CD4-positive, alpha-beta T cell treated with Interleukin-2 at 100 ng/mL for 4 hours (primary cell): ENCODE measurements at regions not wholly inside any gene's neighbourhood (a gene's known extent, or its start where the extent isn't known, plus 50 kb on each side); places are given as distances from the start of the nearest gene placed in this dataset.

Experiments used
- DNase-seq: peaks from one replicate; pipeline ENCODE4 v3.0.0-alpha.2; 2020; ENCODE audit warnings: low spot score

- DNase-seq, result no peak
Observed at GRCh38 chr1:39136638-39137037, 67.9 kb upstream of the MACF1 start.

- DNase-seq, result no peak
Observed at GRCh38 chr1:39139723-39140360, 64.7 kb upstream of the MACF1 start.

DNA sequence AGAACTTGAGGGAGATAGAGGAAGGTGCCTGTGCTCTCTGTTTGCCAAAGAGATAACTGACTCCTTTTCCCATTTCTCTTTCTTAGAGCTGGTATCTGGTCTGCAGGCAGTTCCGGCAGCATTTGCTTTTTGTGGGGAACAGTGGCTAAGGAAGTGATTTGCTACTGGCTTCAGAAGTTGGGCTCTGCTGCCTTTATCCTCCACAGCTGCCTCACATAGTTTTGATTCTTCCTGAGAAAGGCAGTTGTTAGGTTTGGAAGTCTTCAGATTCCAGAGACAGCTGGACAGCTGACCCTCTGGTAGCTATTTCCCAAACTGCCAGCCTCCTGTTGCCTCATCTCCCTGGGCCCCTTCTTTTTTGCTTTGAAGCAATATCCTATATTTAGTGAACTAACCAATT, 62.6 kb upstream of the MACF1 start:
- DNase-seq, result no peak

- DNase-seq, result no peak
Observed at GRCh38 chr1:39142401-39143060, 62.0 kb upstream of the MACF1 start.

GRCh38 chr1:39144924-39145323, 59.6 kb upstream of the MACF1 start:
- DNase-seq, result no peak

GRCh38 chr1:39145331-39145965, 59.0 kb upstream of the MACF1 start:
- no peak for DNase-seq

DNA sequence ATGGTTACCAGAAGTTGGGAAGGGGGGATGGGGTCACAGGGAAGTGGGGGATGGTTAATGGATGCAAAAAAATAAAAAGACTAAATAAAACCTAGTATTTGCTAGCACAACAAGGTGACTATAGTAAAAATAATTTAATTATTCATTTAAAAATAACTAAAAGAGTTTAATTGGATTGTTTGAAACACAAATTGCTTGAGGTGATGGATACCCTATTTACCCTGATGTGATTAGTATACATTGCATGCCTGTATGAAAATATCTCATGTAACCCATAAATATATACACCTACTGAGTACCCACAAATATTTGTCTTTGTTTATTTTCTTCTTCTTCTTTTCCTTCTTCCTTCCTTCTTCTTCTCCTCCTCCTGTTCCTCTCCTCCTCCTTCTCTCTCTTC, 57.8 kb upstream of the MACF1 start:
- DNase-seq, result no peak

DNA sequence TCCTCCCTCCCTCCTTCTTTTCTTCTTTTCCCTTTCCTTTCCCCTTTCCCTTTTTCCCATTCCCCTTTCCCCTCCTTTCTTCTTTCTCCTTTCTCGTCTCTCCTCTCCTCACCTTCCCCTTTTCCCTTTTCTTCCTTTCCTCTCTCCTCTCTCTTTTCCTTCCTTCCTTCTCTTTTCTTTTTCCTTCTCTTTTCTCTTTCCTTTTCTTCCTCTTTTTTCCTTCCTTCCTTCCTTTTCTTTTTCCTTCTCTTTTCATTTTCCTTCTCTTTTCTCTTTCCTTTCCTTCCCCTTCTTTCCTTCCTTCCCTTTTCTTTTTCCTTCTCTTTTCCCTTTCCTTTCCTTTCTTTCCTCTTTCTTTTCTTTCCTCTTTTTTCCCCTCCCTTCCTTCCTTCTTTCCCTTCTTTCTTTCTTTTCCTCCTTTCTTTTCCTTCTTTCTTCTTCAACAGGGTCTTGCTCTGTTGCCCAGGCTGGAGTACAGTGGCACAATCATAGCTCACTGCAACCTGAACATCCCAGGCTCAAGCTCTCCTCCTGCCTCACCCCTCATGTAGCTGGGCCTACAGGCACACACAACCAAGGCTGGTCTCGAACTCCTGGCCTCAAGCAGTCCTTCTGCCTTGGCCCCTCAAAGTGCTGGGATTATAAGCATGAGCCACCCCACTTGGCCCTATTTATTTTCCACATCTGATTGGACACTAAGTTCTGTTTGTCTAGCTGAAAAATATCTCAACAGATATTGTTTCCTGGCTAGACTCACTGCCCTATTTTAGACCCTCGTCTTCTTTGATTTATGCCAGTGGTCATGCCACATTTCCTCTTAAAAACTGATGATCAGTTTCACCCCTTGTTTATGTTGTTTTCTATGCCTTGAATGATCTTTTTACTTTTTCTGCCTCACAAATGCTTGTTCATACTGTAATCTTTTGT, 57.1 kb upstream of the MACF1 start:
- DNase-seq, result no peak

DNA sequence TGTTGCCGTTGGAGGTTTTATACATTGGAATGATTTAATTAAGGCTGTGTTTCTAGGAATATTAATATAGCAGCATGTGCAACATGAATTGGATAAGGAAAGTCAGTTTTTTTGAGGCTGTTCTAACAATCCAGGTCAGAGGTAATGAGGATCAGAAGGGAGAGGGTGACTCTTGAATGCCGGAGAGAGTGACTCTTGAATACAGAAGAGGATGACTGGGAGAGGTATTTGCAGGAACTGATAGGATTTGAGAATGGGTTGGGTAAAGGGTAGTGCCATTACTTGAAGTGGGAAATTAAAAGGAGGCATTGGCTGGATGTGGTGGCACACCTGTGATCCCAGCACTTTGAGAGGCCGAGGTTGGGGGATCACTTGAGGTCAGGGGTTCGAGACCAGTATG, 55.6 kb upstream of the MACF1 start:
- DNase-seq, result no peak

GRCh38 chr1:39149509-39149908, 55.0 kb upstream of the MACF1 start:
- DNase-seq, result no peak

DNA sequence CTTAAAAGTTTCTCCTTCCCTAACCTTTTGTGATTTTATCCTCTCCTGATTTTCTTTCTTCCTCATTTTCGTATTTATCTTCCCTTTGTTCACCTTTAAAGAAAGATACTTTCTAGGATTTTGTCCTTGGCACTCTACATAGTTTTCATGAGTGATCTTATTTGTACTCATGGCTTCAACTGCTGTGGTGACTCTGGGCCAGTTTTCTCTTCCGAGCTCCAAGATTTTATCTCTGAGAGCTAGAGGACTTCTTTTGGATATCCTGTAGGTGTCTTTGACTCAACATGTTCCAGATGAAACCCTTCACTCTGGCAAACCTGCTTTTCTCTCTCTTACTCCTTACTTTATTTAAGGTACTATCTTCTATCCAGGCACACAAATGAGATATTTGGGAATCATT, 53.7 kb upstream of the MACF1 start:
- no peak for DNase-seq

- no peak for DNase-seq
Observed at GRCh38 chr1:39151267-39151666, 53.2 kb upstream of the MACF1 start.

DNA sequence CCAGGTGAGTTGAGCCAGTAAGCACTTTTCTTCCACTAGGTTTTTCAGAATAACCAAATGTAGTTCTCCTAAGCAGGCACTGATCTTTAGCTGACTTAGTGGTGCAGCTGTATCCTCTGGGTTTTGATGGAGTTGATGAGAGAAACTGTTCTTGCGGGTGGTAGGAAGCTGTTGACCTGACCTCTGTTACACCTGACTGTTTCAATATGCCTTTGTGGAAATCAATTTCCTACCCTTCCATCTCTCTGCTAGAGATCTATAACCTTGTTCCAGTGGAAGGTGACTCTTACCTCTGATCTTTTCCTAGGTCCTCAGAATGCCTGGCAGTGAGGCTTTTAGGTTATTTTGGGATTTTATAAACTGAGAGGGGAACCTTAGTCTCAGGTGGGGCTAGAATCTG, 51.6 kb upstream of the MACF1 start:
- DNase-seq, result no peak

DNA sequence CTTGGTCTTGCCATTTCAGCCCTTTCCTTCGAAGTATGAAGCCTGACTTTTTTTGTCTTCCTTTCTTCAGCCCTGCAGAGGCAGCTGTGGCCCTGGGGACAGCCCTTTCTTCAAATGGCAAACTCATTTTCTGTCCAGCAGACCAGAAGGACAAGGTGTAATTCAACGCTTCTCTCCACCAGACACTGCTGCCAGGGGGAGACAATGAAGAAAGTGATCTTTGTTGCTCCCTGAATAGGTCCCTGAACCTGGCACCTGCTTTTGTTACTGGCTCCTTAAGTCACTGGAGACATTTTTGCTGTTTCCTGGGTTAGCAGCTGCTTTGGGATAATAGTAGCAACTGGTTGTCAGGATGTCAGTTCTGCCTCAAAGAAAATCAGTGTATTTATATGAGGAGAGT, 50.8 kb upstream of the MACF1 start:
- no peak for DNase-seq

DNA sequence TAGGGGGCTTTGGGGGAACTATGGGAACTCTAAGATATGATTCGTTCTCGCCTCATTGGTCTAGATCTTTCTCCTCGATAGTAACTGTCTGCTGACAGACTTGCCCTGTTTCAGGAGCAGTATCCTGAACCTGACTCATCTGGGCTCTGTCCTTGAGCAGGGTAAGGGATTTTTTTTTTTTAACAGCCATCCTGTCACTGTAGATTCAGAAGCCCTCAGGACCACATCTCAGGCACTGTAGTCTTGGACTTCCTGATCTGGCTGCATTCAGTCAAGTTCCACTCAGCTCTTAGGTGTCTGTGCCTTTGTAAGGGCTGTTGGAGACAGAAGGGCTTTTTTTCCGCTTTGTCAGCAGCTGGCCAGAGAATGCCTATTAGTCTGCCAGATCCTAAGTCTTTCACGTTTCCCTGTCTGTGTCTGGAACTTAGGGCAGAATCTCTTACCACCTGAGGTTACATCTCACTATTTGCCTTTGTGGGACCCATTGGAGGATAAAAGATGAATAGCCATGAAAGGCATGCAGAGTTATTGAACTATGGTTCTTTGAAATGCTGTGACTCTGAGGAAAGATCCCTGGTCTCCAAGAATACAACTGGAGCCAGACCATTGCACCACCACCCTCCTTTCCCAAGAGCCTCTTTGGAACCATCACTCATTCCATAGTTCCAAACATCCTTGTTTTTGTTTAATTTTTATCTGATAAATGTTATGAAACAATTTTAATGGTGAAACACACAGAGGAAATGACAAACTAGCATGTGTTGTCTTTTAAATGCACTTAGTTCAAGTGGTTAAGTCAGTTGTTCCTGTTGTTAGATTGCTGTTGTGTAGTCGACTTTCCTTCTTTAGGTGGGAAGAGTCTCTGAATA, 49.7 kb upstream of the MACF1 start:
- no peak for DNase-seq
